ENCODE measurements at regions not wholly inside any gene's neighbourhood (a gene's known extent, or its start where the extent isn't known, plus 50 kb on each side); places are given as distances from the start of the nearest gene placed in this dataset.

GRCh38 chr4:128600996-128601871, 208.3 kb upstream of the JADE1 start:
- Histone ChIP-seq H3K36me3 (ENCODE audit: control insufficient read depth, insufficient read depth, low read length) (no peaks in the 10 kb centered on the region), H2BK5ac (ENCODE audit: low read depth, low read length, poor library complexity, severe bottlenecking) (peak overlapping the region; percentile 18), H4K8ac (ENCODE audit: low read depth in 2 of 2, low read length in 2 of 2) (peak overlapping the region in 1 of 2 experiments; percentile 80; a peak in 2 of 4 replicates), H3K9me1 (ENCODE audit: insufficient read depth, low read length) (peaks cover 14% of the 10 kb centered on the region), H3K4ac (ENCODE audit: low read depth, low read length) (peak overlapping the region; percentile 83), H3K27me3 (ENCODE audit: control insufficient read depth, insufficient read depth, low read length) (no peaks in the 10 kb centered on the region), H2AK5ac (ENCODE audit: low read depth, low read length) (peak overlapping the region; percentile 79), H2BK120ac (ENCODE audit: low read depth, low read length) (peak overlapping the region; percentile 88), H2BK15ac (ENCODE audit: low read depth, low read length) (peak overlapping the region; percentile 95; the same call in 2 of the 3 replicates), H4K5ac (ENCODE audit: low read depth, low read length) (peak overlapping the region; percentile 1; the same call in 1 of the 2 replicates), H3K56ac (ENCODE audit: extremely low read depth, insufficient read depth, low read length) (0 out of 2 replicates have a peak overlapping the region, but pooled peaks have one; percentile 19), H3K9me3 (ENCODE audit: control insufficient read depth, insufficient read depth, low read length) (no peaks in the 10 kb centered on the region), H3K79me1 (ENCODE audit: low read depth in 1 of 2, low read length in 2 of 2) (no peaks in the 10 kb centered on the region), H3K14ac (replicated peaks; ENCODE audit: low read depth, low read length) (peak overlapping the region; percentile 49), H4K20me1 (ENCODE audit: insufficient read depth, low read length) (no peaks in the 10 kb centered on the region), H2BK20ac (ENCODE audit: low read depth, low read length) (peak overlapping the region; percentile 93), H3K23ac (ENCODE audit: low read depth, low read length) (peak overlapping the region; percentile 39; the same call in 1 of the 2 replicates), H4K91ac (ENCODE audit: insufficient read depth, low read depth, low read length) (peak overlapping the region; percentile 78), H3K4me1 (ENCODE audit: control insufficient read depth, insufficient read depth, low read length) (peaks cover 15% of the 10 kb centered on the region), H3K18ac (ENCODE audit: low read depth, low read length) (peak overlapping the region; percentile 92; the same call in 1 of the 2 replicates), H3K4me2 (ENCODE audit: low read depth, low read length) (peak overlapping the region; percentile 0; the same call in 1 of the 2 replicates), H3K9ac (ENCODE audit: low read depth, low read length) (no peak overlapping the region), H3K27ac (ENCODE audit: insufficient read depth, low read length) (peak overlapping the region; percentile 52), H2AK9ac (replicated peaks; ENCODE audit: low read depth, low read length, poor library complexity) (peak overlapping the region; percentile 44), H3K4me3 (ENCODE audit: insufficient read depth, low read depth, low read length) (no peak overlapping the region), H2AFZ (replicated peaks; ENCODE audit: low read length, poor library complexity) (peak overlapping the region; percentile 85)
- peak; percentile 82; the same call in 1 of the 2 replicates for TF ChIP-seq MAZ (IDR thresholded peaks at IDR 0.05; ENCODE audit: borderline replicate concordance, low read depth, low read length)
- TF ChIP-seq FOS (IDR thresholded peaks at IDR 0.05; ENCODE audit: low read depth, low read length), result peak; percentile 83
- TF ChIP-seq USF2 (IDR thresholded peaks at IDR 0.05; ENCODE audit: low read depth, low read length), result no peak
- TF ChIP-seq CTCF (conservative IDR thresholded peaks at IDR 0.05; ENCODE audit: low read depth, low read length), result no peak
- peak; percentile 93 for TF ChIP-seq CEBPB (IDR thresholded peaks at IDR 0.05; ENCODE audit: low read depth, low read length)
- TF ChIP-seq POLR2A (IDR thresholded peaks at IDR 0.05; ENCODE audit: low read depth, low read length), result no peak
- TF ChIP-seq CHD1 (IDR thresholded peaks at IDR 0.05; ENCODE audit: low read depth, low read length), result no peak
- TF ChIP-seq BHLHE40 (IDR thresholded peaks at IDR 0.05; ENCODE audit: low read depth, low read length), result peak; percentile 74
- no peak for TF ChIP-seq ELK1 (IDR thresholded peaks at IDR 0.05; ENCODE audit: borderline replicate concordance, low read depth, low read length)
- peak; percentile 36; the same call in 1 of the 2 replicates for TF ChIP-seq NFE2L2 (IDR thresholded peaks at IDR 0.05; ENCODE audit: low read depth, low read length)
- dilution Hi-C loops (cut with HindIII; ENCODE audit: low sequenced_read_pairs, unreplicated experiment), result no loop called here
- WGBS, 2 experiments (ENCODE audit: extremely low coverage in 2 of 2, insufficient read length in 1 of 2), result 70% methylated on average over 2 of the region's 14 CpGs; no CpG with 5 or more reads in 1 of the 2 experiments
- CTCF ChIA-PET, result interaction anchor here (0.9 kb wide), 1 partner anchor 47 kb away, joined by 5 read pairs; no protein-coding TSS in a partner anchor
- in situ Hi-C loops (cut with MboI; ENCODE audit: low sequenced_read_pairs), result no loop called here
- intact Hi-C loops (cut with micrococcal nuclease), result no loop called here
- BruUV-seq (replicated peaks), result no TSS peak
- peak; percentile 87 for ATAC-seq (ENCODE audit: low read depth)
- POLR2A ChIA-PET (ENCODE audit: unreplicated experiment), result no interaction called here
- DNase-seq, result peak; percentile 97

Measured in IMR-90 (cell line).